ENCODE measurements at regions not wholly inside any gene's neighbourhood (a gene's known extent, or its start where the extent isn't known, plus 50 kb on each side); places are given as distances from the start of the nearest gene placed in this dataset.

- peak; percentile 51 for DNase-seq
Measured at GRCh38 chr1:68378296-68379084, 71.3 kb downstream of the RPE65 start.

DNA sequence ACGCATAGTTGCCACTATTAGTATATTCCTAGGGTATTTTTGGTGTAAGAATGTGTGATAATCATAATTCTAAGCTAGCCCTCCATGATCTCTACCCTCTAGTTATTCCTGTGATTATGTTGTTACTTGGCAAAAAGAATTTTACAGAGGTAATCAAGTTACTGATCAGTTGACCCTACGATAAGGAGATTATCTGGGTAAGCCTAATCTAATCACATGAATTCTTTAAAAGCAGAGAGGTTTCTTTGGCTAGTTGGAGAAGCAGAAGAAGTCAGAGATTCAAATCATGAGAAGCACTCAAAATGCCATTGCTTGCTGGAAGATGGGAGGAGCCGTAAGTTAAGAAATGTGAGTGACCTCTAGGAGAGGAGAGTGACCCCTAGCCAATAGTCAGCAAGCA is 72.7 kb downstream of the RPE65 start:
- DNase-seq, result no peak

- DNase-seq, result no peak
Measured at GRCh38 chr1:68376441-68376840, 73.3 kb downstream of the RPE65 start.

DNA sequence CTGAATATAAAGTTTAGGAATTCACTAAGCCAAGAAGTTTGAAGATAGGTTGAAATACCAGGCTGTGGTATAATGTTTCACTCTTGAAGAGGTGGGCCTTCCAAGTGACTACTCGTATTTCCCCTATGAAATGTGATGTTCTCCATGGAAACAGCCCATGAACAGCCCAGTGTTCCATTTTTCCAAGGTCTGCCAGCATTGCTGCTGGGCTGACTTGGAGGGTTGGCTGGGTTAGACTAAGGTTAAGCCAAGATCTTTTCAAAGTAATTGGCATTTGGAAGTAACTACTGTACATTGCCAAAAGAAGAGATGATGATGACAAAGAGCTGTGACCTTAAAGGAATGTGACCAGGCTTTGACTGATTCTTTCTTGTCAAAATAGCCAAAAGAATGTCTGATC is 73.8 kb downstream of the RPE65 start:
- peak; percentile 11 for DNase-seq

GRCh38 chr1:68373173-68373572 is 76.6 kb downstream of the RPE65 start:
- DNase-seq, result no peak

DNA sequence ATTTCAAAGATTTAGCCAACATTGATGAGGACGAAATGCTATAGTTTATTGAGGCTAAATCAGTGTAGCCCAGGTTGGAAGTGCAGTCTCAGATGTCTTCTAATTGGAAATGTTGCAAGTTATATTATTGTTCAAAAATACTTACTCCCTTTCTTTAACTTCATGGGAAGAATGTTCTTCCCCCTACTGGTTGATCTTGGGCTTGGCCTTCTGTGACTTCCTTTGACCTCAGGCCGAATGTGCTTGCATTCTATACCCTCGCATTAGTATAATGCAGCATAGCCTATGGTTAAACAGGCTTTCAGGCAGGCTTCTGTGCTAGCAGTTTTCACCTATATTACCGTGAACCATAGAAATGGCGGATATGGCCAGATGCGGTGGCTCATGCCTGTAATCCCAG is 77.3 kb downstream of the RPE65 start:
- no peak for DNase-seq

GRCh38 chr1:68370101-68370915 is 79.4 kb downstream of the RPE65 start:
- no peak for DNase-seq

- no peak for DNase-seq
Measured at GRCh38 chr1:68366572-68366971, 83.2 kb downstream of the RPE65 start.

DNA sequence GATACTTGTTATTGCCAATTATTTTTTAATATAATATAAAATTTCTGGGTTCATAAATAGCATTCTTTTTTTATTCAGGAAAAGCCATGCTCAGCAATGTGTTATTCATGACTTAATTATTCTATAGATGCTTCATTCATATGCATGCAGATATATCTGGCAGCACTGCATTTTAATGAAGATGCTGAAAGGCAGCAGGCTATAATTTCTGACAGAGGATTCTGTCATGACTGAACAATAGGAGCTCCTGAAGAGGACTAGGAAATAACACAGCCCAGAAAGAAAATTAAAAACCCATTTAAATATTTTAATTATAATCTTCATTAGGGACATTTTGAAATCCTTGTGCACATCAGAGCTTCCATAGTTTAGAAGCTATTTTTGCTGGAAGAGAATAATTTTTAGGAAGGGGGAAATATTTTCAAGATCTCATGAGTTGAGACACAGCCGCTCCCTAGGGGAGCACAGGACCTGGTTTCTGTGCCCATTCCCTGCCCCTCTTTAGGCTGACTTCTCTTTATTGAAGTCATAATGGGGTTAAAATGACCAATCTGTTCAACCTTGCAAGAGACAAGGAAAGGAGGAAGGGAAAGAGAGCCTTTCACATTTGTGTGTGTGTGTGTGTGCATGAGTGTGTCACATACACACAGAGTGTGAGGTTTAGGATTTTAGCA is 83.9 kb downstream of the RPE65 start:
- no peak for DNase-seq

- DNase-seq, result no peak
Measured at GRCh38 chr1:68363339-68363738, 86.4 kb downstream of the RPE65 start.

- peak; percentile 43 for DNase-seq
Measured at GRCh38 chr1:68361346-68361910, 88.3 kb downstream of the RPE65 start.

DNA sequence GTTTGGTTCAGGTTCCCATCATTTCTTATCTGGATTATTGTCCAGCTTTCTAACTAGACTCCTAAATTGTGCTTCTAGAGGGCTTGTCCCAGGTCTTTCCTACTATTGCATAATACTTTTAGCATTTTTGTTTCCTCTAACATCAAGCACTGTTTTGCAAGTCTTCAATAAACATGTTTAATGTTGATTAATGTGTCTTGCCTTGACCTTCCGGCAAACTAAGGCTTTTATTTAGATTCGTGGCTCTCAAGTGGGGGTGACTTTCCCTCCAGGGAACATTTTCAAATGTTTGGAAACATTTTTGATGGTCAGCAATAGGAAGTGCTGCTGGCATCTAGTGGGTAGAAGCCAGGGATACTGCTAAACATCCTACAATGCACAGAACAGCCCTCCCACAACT is 90.7 kb downstream of the RPE65 start:
- DNase-seq, result no peak

GRCh38 chr1:68358439-68358838 is 91.3 kb downstream of the RPE65 start:
- peak; percentile 12 for DNase-seq

DNA sequence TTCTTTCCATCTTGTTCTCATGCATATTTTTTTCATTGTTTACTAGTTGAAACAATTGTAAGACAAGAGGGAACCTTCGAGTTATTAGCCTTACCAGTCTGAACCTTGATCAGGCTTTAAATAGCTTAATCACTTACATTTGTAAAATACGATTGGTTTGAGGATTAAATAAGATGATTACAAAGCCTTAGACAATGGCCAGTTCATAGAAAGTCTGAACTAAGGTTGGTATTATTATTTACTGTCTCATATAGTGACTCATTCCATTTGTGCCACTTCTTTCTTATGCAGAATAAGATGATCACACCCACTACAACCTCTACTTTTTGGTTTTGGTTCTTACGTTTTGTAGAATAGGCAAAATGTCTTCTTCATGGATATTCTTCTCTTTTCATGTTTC is 94.1 kb downstream of the RPE65 start:
- no peak for DNase-seq

- no peak for DNase-seq
Measured at GRCh38 chr1:68352202-68352601, 97.6 kb downstream of the RPE65 start.

DNA sequence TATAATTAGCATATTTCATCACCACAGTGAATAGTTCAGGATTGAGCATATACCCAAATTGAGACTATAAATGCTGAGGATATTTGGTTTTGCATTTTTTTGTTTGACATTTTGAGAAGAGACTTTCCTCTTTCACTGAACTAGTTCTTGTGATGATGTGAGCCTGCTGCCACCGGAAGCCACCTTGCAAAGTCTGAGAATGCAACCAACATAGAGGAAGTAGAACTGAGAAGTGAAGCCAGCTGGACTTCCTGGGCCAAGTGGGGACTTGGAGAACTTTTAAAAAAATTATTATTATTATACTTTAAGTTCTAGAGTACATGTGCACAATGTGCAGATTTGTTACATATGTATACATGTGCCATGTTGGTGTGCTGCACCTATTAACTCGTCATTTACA is 102.3 kb downstream of the RPE65 start:
- DNase-seq, result no peak

DNA sequence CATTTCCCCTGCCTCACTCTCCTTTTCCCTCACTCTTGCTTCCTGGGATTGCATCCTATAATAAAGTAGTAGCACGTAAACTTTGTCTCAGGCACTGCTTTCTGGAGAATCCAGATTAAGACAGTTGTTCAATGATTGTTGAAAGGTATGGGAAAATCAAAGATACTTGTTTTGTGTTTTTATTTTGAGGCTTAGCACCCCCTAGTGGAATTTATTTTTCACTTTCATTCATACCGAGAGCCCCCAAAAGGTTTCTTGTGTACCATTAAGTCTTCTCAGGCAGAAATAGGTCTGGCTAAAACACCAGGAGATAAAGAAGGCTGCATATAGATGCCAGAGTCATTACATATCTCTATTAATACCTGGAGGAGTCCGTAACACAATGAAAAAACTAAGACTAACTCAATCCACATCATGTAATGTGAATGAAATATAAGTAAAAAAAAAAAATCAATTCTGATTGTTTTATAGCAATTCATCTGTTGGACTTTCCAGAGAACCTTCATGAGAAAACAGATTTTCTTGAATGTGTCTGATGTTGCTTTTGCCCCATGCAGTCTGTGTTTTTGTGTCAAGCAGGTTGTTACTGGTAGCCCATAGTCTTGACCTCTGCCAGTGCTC is 103.5 kb downstream of the RPE65 start:
- peak; percentile 40 for DNase-seq

DNA sequence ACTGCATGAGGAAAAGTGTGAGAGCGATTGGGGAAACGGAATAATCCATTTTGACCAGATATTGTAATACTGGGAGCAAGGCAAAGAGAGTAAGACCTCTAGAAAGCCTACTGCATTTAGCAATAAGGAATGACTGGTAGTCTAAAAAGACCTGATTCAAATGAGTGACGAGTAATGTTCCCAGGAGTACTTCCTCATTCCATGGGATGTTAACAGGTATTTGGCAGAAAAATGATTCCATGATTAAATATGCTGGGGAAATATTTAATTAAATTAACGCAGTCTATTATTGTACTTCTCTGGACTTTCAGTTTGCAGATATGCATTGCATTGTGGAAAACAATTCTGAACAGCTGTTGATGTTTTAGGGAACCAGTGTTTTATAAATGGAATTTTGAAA is 105.5 kb downstream of the RPE65 start:
- no peak for DNase-seq

DNA sequence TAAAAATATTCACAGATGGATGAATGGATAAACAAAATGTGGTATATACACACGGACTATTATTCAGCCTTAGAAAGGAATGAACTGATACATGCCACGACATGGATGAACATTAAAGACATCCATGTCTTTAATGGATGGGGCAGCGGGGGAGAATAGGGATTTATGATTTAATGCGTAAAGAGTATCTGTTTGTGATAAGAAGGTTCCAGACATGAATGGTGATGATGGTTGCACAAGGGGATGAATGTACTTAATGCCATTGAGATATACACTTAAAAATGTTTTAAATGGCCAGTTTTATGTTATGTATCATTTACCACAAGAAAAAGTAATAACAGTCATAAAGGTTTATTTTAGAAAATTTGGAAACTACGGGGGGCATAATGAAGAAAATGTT is 108.6 kb upstream of the WLS start:
- DNase-seq, result no peak

- DNase-seq, result no peak
Measured at GRCh38 chr1:68339505-68339904, 107.2 kb upstream of the WLS start.

DNA sequence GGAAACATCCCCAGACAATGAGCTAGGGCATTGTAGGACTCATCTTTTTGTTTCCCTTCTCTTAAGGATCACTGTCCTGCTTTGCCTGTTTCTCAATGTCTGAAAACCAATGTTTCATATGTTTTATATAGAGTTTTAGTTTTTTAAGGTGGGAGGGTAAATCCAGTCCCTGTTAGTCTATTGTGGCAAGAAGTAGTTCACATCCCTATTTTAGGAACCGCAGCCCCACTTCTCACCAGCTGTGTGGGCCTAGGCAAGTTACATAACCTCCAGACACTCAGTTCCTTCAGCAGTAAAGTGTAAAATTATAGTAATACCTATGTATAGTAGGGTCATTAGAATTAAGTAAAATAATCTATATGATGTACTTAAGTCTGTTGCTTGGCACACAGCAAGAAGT is 105.8 kb upstream of the WLS start:
- DNase-seq, result no peak

DNA sequence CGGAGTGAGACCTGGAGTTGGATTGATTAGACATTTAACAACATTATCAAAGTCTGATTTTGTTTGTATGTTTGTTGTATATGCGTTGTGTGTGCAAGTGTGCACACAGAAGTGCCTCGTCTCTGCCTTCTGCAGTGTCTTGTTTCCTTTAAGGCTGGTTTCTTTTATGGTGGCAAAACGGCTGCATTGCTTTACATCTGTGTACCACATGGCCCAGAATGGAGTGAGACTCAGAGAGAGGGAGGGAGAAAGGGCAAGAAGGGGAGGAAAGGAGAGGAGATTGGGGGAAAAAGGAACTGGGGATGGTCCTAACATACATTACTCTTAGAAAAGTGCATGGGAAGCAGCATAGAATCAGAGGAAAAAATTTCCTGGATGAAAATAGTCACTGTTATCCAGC is 99.7 kb upstream of the WLS start:
- no peak for DNase-seq
